Central memory CD4-positive, alpha-beta T cell (primary cell): ENCODE measurements at regions not wholly inside any gene's neighbourhood (a gene's known extent, or its start where the extent isn't known, plus 50 kb on each side); places are given as distances from the start of the nearest gene placed in this dataset.
"Not testable (repeated sequence)": the region's sequence is repeated elsewhere in the genome, so short reads cannot be mapped to it uniquely, and the experiment has no call there.

Experiments used
- DNase-seq: peaks from one replicate; pipeline ENCODE4 v3.0.0; 2022

DNA sequence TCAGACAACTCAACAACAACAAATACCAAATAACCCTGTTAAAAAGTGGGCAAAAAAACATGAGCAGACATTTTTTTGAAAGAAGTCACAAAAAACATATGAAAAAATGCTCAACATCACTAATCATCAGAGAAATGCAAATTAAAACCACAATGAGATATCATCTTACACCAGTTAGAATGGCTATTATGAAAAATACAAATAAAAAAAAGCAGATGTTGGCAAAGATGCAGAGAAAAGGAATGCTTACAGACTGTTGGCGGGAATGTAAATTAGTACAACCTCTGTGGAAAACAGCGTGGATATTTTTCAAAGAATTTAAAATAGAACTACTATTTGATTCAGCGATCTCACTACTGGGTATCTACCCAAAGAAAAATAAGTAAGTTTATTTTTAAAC lies 114.0 kb downstream of the SLC38A4 start:
- no peak for DNase-seq

DNA sequence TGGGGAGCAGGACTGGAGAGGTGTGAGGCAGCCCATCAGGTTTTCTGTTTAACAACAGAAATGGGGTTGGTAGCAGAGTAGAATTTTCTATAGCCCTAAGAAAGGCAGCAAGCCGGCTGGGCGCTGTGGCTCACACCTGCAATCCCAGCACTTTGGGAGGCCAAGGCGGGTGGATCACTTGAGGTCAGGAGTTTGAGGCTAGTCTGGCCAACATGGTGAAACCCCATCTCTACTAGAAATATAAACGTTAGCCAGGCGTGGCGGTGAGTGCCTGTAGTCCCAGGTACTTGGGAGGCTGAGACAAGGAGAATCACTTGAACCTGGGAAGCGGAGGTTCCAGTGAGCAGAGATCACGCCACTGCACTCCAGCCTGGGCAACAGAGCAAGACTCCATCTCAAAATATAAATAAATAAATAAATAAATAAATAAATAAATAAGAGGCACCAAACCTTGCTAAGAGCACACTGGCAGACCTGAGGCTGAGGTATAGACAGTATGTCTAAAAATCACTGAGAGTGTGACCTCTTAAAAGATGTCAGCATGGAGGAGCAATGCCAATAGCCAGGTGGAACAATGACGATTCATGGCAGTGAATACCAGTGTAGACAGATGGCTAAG lies 115.6 kb downstream of the SLC38A4 start:
- no peak for DNase-seq

DNA sequence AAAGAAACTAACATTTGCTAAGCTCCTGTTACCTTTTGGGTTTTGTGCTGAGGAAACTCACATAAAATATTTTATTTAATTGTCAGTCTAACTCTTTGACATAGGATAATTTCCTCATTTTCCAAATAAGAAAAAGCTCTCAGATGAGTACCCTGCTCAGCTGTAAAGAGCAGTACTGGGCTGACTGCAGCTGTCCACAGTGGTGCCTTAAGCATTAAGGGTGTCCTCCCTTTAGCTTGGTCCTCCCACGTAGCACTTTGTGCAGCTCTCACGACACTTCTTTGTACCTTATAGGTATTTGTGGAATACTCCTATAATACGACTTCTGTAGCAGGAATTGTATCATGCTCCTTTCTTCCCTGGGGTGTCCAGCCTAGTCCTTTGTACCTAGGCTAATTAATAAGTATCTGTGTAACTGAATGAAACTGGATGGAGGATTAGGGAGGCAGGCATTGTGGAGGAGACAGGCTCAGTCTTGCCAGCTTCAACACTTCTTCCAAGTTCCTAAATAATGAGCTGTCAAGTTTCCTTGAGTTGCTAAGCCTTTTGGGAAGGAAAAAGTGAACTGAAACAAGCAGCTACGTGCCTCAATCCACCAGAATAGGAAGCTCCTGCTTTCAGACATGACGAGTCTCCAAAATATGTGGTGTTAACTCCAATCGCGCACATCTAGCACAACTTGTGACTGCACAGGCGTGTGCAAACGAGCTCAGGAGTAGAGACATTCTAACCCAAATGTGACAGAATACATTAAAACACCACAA lies 123.0 kb downstream of the SLC38A4 start:
- no peak for DNase-seq

DNA sequence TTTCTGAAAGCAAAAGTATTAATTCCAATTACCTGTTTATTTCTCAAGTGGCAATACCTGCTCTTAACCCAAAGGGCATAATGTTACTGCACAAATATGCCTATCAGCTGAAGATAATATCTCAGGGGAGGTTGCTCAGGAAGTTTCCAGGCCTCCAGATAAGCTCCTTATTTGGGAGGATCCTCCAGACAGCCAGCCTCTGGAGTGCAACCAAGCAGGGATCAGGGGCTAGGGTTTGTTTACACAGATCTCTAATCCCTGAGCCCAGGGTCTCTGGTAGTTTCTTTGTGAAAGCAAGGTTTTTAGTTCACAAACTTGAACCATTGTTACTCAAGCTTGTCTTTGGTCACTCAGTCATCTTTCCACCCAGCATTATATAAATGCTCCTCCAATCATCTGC lies 124.4 kb downstream of the SLC38A4 start:
- DNase-seq = no peak

DNA sequence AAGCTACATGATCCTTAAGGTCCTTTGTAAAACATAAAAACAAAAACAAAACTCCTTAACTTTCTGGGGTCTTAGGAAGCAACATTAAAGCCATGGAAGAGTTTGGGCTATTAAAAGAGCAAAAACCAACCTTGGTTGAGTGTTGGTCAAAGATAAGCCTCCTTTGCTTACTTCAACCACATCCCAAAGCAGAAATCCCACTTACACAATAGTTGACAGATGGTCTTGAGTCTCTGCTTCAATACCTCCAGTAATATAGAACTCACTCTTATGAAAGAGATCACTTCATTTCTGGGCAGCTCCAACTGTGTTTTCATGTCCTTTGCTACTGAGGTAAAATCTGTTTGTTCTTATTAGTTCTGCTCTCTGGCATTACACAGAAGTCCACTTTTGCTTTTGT lies 125.8 kb downstream of the SLC38A4 start:
- no peak for DNase-seq

DNA sequence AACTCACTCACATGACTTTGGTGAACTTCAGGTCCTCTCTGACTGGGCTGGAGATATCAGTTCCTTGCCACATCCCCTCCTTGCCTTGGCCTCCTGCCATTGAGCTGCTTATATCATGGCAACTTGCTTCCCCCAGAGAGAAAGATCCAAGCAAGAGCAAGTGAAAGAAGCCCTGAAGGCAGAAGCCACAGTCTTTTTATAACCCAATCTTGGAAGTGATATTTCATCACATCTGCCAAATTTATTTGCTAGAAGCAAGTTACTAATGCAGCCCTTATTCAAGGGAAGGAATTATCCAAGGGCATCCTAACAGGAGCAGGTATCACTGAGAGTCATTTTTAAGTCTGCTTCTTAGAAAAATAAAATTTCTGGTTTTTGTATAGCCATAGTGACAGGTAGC lies 127.8 kb downstream of the SLC38A4 start:
- DNase-seq = no peak

DNA sequence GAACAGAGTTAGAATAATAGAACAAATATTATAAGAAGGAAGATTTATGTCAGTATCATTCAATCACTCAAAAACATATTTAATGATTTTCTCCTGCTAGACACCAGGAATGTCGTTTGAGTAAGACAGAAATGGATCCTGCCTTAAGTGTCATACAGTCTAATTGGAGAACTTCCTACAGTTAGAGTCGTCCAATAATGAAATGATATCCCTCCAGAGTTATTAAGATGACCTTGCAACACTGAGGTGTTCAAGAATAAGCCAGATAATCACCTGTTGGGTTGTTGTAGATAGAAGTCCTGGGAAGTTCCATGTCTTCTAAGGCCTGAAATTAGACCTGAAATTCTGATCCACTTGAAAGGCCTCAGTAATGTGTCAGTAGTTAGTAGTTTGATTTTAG lies 132.3 kb downstream of the SLC38A4 start:
- no peak for DNase-seq

DNA sequence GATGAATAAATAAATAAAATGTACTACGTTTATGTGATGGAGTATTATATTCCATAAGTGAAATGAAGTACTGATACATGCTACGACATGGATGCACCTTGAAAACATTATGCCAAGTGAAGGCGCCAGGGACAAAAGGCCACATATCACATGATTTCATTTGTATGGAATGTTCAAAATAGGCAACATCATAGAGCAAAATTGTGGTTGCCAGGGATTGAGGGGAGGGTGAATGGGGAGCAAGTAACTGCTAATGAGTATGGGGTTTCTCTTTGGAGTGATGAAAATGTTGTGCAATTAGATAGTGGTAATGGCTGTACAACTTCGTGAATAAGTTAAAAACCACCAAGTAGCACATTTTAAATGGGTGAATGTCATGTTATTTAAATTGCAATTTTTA lies 132.8 kb downstream of the SLC38A4 start:
- no peak for DNase-seq

DNA sequence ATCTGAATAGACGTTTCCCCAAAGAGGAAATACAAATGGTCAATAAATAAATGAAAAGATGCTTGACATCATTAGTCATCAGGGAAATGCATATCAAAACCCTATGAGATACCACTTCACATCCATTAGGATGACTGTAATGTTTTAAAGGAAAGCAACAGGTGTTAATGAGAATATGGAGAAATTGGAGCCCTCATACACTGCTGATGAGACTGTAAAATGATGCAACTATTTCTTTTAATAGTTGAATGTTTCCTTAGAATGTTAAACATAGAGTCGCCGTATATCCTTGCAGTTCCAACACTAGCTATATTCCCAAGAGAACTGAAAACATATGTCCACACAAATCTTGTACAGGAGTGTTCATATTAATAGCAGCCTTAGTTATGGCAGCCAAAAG lies 133.2 kb downstream of the SLC38A4 start:
- DNase-seq = no peak

DNA sequence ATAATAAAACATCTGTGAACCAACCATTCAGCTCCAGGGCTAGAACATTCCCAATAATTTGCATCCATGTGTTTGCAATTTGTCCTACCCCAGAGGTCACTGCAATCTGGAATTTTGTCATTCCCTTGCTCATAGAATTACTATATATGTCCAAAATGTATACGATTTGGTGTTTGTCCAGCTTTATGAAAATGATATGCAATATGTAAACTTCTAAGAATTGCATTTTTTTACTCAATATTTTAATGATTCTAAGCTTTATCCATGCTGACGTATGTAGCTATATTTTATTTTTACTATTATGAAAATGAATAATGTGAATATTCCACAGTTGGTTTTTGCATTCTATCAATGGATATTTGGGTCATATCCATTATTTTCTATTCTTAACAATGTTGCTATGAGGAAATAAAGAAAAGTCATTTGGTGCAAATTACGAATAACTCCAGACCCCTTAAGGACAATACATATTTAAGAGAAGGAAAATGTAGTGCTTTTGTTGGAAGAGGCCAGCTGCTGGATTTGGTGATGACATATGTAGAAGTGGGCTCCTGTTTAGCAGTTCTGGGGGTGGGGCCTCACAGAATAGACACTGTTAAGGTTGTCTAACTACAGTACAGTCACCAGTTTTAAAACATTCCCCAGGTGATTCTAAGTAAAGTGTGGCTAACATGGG lies 139.4 kb downstream of the SLC38A4 start:
- no peak for DNase-seq

DNA sequence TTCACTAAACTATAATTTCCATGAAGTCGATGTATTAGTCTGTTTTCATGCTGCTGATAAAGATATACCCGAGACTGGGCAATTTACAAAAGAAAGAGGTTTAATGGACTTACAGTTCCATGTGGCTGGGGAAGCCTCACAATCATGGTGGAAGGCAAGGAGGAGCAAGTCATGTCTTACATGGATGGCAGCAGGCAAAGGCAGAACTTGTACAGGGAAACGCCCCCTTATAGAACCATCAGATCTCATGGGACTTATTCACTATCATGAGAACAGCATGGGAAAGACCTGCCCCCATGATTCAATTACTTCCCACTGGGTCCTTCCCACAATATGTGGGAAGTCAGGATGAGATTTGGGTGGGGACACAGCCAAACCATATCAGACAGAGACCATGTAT lies 141.6 kb downstream of the SLC38A4 start:
- not testable (repeated sequence) for DNase-seq

DNA sequence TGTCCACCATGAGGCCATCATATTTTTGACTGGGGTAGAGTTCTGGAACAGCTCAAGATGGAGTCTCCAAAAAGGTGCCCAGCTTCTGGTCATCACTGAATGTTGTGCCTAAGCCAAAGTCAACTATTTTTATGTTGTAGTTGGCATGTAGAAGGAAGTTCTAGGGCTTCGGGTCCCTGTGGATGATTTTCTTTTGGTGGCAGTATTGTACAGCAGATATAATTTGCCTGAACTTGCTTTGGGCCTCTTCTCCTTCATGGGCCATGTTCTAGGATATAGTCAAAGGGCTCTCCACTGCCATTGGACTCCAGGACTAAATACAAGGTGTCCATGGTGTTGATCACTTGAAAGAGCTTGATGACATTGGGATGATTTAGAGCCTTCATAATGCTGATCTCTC lies 143.6 kb downstream of the SLC38A4 start:
- no peak for DNase-seq

DNA sequence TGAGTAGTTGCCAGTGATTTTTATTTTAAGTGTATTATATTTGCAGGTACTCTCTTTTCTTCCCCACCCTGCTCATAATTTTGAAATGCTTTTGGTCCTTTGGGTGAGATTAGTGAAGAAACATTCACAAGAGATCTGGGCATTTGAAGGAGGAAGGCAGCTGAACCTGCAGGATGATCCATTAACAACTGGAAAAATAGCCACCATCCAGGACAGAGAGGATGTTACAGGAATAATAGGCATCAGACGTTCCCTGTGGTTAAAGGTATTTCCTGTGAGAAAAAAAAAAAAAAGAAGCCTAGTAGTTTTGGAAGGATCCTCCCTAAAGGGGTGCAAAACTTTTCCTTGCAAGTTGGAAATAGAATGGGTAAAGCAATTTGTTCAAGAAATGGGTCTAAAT lies 145.3 kb downstream of the SLC38A4 start:
- no peak for DNase-seq

DNA sequence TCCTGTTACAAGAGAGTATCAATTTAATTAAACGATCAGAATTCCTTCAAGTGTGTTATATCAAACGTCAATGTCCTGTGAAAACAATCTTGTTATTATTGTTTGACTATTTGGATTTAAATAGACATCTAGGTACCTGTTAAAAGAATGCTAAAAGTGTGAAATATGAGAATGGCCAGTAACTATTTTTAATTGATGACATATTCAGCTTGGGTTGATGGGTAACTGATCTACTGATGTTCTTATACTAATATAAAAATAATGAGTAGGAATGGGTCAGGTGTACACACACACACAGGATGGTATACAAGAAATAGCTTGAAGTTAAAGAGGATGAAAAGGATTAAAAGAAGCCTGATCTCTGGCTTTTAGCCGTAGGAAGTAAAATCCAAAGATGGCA lies 146.0 kb downstream of the SLC38A4 start:
- DNase-seq = no peak

DNA sequence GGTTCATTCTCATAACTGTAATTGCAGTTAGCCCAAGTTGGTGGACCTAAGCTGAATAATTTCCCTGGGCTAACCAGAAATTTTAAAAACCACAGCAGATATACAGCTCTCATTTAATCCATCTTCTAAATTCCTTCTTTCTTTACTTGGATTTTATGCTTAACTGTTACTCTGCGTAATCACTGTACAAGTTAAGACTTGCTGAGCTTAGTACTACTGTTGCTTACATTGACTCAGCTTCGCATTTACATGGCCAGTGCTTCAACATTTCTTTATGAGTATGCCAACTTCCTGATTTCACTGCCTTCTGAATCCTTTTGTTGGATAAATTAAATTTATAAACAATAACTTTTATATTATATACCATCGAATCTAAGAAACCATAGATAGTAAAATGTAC lies 147.4 kb downstream of the SLC38A4 start:
- DNase-seq = no peak

DNA sequence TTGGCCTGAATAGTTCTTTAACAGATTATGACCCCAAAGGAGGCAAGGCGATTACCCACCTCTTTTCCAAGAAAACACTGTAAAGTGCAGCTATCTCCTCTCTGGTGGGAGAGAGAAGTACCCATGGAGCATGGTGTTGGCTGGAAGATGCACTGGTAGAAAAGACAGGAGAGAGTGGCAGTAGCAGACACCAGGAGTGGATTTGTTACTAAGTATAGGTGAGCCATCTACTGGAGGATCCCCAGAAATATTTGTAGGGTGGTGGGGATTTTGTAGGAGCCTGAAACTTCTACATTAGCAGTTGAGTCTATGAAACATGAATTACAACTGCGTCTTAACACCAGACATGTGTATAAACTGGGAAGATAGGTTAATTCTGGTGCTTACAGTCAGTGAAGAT lies 148.0 kb downstream of the SLC38A4 start:
- DNase-seq = no peak

DNA sequence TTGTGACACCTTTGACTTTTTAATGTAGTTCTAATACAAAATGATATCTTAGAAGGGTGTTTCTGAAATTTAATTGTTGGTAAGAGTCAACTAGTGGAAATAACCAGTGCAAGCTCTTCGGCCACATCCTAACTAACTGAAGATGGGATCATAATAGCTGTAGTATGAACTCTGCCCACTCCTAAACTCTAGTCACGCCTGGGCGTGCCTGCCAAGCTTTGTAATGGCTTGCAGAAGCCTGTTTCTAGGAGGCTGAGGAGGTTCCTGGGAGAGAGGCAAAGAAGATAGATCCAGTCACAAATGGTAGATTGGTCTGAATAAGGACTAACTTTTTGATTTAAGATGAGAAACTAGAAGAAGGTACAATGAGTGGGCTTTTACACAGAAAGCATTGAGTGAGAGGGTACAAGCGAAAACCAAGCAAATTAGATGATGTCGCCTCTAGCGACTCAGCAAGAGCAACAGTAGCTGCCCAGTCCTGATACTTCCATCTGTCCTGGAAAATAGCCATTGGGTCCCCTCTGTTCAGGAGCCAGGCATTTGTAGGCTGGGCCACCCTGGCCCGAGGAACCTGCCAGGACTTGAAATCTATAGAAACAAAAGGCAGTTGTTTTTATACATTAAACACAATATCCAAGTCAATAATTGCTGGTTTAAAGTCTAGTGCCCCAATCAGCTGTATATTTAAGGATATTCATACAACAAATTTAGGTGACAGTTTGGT lies 148.8 kb downstream of the SLC38A4 start:
- DNase-seq = no peak

DNA sequence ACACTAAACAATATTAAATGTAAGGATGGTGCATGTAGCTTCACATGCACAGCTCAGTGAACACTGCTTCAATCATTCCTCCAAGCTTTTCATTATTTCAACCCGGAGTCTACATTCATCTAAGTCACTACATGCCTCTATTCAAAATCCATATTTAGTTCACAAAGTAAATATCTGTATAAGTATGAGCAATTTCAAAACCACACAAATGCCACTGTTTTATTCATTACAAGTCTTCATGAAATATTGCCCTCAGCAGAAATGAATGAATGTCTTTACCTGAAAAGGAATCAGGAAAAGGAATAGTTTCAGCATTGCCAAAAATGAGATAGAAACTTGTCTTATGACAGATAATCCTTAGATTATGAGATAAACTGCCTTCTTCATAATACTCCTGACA lies 149.4 kb downstream of the SLC38A4 start:
- no peak for DNase-seq

DNA sequence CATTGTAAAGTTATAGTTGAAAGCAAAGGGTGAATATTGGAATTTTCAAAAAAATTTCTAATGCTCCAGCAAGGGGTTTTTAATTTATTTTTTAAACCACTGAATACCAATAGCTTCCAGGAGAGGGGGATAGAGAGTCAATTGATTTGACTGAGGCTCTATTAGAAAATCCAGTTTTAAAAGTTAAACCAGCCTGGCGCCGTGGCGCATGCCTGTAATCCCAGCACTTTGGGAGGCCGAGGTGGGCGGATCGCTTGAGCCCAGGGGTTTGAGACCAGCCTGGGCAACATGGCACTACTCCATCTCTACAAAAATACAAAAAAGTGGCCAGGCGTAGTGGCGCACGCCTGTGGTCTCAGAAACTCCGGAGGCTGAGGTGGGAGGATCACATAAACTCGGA lies 150.1 kb downstream of the SLC38A4 start:
- DNase-seq = no peak

DNA sequence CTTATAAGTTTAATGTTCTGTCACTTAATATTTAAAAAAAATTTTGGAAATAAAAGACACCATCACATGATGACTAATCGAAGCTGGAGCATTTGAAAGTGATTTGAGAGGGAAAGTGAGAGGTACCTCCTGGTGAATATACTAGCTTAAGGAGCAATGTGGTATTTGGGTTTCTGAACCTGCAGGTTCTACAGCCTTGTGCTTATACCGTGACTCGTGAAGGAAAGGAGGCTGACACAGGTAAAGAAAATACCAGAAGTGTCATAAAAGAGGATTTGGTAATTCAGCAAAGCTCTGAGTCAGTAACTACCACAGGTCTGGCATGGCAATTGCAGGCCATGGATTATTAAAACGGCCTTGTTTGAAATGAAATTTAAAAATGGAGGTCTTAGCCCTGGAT lies 151.0 kb downstream of the SLC38A4 start:
- DNase-seq = no peak

DNA sequence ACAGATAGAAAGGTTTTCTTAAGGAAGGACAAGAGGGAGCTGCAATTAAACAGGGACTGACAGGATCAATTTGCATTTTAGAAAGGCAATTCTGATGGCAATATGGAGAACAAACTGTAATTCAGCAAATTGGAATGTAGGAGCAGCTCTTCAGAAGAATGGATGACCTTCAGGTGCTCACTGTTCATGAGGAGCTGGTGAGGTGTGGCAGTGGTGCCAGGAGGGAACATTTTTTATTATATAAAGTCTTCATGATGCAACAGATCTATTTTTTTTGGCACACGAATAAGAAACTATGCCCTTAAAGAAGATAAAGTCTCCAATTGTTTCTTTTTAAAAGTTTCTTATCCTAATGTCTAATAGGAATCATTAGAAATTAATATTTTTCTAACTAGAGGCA lies 151.7 kb downstream of the SLC38A4 start:
- DNase-seq = no peak

DNA sequence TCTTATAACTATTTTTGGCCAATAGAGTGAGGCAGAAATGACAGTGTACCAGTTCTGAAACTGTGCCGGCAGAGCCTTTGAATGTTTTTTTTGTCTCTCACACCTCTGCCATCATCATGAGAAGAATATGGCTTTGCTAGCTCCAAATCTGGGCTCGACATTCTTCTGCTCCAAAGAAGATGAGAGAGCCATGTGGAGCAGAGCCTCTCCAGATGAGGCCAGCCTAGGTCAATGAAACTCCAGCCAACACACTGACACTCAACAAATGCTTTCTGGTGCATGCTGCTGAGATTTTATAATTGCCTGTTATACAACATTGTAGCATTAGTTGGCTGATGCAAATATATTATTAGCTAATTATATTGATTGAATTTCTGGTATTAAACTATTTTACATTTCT lies 154.7 kb downstream of the SLC38A4 start:
- no peak for DNase-seq

DNA sequence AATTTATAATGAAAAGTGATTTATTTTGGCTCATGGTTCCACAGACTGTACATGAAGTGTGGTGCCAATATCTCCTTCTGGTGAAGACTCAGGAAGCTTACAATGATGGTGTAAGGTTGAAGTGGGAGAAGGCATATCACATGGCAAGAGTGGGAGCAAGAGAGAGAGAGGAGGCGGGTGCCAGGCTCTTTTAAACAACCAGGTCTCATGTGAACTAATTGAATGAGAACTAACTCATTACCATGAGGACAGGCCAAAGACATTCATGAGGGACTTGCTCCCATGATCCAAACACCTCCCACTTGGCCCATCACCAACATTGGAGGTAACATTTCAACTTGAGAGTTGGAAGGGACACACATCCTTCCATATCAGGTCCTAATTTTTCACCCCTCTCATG lies 155.2 kb downstream of the SLC38A4 start:
- no peak for DNase-seq

DNA sequence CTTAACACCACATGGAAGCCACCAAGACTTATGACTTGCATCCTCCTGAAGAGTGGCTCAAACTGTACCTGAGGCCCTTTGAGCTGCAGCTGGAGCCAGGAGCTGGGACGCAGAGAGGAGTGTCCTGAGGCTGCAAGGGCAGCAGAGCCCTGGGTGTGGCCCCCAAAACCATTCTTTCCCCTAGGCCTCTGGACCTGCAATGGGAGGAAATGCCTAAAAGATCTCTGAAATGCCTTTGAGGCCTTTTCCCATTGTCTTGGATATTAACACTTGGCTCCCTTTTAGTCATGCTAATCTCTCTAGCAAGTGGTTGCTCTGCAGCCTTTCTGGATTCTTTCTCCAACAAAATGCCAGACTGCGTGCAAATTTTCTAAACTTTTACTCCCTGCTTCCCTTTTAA lies 156.1 kb downstream of the SLC38A4 start:
- DNase-seq = no peak
